ENCODE measurements at regions not wholly inside any gene's neighbourhood (a gene's known extent, or its start where the extent isn't known, plus 50 kb on each side); places are given as distances from the start of the nearest gene placed in this dataset.

DNA sequence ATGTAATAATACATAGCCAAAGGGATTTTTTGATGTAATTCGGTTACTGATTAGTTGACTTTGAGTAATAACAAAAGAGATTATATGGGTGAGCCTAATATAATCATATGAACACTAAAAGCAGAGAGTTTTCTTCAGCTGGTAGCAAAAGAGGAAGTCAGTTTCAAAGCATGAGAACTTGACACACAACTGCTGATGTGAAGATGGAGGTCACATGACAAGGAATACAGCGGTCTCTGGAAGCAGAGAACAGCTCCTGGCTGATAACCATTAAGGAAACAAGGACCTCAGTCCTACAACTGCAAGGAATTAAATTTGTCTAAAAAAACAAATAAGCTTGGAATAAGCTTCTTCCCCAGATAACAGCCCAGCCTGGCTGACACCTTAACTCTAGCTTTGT, 119.1 kb upstream of the PRNP start:
- TF ChIP-seq, protein P1, sequence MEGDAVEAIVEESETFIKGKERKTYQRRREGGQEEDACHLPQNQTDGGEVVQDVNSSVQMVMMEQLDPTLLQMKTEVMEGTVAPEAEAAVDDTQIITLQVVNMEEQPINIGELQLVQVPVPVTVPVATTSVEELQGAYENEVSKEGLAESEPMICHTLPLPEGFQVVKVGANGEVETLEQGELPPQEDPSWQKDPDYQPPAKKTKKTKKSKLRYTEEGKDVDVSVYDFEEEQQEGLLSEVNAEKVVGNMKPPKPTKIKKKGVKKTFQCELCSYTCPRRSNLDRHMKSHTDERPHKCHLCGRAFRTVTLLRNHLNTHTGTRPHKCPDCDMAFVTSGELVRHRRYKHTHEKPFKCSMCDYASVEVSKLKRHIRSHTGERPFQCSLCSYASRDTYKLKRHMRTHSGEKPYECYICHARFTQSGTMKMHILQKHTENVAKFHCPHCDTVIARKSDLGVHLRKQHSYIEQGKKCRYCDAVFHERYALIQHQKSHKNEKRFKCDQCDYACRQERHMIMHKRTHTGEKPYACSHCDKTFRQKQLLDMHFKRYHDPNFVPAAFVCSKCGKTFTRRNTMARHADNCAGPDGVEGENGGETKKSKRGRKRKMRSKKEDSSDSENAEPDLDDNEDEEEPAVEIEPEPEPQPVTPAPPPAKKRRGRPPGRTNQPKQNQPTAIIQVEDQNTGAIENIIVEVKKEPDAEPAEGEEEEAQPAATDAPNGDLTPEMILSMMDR (IDR thresholded peaks at IDR 0.05): no peak
- TF ChIP-seq POLR2A (IDR thresholded peaks at IDR 0.05): no peak
